ENCODE measurements at regions not wholly inside any gene's neighbourhood (a gene's known extent, or its start where the extent isn't known, plus 50 kb on each side); places are given as distances from the start of the nearest gene placed in this dataset.

DNA sequence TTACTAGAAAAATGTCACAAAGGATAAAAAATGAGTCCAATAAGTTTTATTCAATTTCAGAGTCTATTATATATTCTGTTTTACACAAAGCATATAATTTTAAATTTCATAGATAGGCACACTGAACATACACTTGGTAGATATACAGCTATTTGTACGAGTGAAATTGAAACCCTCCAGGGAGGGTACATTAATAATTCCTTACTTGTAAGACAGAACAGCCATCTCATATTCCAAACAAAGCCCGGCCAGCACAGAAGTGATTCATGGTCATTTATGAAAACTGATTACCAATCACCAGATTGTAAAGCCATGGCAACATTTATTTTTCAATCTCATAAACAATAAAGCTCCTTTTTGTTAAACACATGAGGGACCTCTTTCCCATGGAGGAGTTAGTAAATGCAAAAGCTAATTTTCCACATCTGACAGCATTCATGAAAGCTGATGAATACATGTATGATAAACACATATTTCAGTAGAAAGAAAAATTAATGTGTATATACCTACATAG lies 190.6 kb downstream of the TDRD15 start:
- TF ChIP-seq SIN3A (IDR thresholded peaks at IDR 0.05; ENCODE audit: borderline replicate concordance, insufficient read depth, low read depth, low read length) (no peak), POLR2AphosphoS5 (IDR thresholded peaks at IDR 0.05; ENCODE audit: low read depth, low read length) (no peak), REST (IDR thresholded peaks at IDR 0.05; ENCODE audit: insufficient read depth in 1 of 2, low read depth in 2 of 2, low read length in 1 of 2) (no peak), TCF7L2 (IDR thresholded peaks at IDR 0.05; ENCODE audit: low read depth, low read length) (no peak)
- TF ChIP-seq, protein P1, sequence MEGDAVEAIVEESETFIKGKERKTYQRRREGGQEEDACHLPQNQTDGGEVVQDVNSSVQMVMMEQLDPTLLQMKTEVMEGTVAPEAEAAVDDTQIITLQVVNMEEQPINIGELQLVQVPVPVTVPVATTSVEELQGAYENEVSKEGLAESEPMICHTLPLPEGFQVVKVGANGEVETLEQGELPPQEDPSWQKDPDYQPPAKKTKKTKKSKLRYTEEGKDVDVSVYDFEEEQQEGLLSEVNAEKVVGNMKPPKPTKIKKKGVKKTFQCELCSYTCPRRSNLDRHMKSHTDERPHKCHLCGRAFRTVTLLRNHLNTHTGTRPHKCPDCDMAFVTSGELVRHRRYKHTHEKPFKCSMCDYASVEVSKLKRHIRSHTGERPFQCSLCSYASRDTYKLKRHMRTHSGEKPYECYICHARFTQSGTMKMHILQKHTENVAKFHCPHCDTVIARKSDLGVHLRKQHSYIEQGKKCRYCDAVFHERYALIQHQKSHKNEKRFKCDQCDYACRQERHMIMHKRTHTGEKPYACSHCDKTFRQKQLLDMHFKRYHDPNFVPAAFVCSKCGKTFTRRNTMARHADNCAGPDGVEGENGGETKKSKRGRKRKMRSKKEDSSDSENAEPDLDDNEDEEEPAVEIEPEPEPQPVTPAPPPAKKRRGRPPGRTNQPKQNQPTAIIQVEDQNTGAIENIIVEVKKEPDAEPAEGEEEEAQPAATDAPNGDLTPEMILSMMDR (IDR thresholded peaks at IDR 0.05), result no peak

Measured in Panc1 (cell line).